ENCODE measurements at regions not wholly inside any gene's neighbourhood (a gene's known extent, or its start where the extent isn't known, plus 50 kb on each side); places are given as distances from the start of the nearest gene placed in this dataset.

DNA sequence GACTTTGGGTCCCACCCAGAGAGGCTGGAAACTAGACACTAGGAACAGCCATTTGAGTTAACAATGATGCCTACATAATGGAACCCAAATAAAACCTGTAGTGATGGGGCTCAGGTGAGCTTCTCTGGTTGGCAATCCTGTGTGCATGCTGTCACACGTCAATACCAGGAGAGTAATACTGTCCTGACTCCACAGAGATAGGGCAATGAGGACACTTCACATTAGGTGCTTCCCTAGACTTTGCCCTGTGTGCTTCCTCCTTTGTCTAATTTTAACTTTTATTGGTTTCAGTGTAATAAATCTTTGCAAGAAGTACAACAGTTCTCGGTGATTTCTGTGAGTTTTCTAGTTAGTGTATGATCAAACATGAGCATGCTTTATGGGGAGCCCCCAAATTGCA, 281.8 kb upstream of the ARRDC4 start:
- DNase-seq: no peak

DNA sequence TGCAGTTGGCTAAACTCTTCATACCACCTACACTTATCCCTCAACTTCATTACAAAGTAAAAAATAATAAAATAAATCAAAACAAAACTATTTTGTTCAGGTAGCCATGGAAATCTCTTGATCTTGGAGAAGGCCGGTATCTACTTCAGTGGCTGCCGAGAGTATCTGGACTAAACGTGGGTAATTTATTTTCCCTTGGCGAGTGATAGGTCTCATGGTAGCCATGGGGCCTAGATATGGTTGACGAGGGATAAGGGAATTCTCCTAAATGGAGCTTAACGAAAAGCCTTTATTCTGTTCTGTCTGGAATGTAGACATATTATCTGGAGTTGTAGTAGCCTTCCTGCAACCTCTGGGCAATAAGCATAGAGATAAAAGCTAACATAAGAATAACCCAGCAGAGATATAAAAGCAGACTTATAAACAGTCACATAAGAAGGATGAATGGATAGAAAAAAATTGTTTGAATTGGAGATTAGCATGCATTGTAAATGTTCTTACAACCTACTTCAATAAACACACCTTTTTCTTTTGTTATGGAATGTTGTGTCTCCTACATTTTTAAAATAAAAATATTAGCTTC, 281.3 kb upstream of the ARRDC4 start:
- DNase-seq: no peak

DNA sequence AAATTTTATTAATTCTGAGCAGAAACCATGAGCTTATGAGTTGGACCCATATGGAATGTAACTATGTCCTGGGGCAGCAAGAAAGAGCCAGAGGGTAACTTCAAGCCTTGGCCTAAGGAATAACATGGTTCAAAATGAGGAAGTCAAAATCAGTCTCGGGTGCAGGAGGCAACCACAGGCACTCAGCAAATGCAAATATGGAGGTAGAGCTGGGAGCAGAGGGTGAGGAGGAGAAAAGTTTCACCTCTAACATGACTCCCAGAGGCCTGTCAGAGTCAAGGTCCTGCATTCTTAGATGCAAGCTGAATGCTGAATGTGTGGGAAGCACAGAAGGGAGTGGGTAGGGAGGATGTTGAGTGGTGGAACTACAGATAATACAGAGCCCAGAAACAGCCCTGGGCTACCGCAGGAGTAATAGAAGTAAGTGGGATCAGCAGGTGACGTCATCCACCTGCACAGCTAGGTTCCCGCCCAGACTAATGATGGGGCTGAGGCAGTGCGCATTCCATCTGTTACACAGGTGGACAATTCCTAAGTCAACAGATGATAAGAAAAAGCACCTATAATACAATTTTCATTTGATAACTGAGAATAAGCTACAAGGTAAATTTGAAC, 279.8 kb upstream of the ARRDC4 start:
- no peak for DNase-seq

DNA sequence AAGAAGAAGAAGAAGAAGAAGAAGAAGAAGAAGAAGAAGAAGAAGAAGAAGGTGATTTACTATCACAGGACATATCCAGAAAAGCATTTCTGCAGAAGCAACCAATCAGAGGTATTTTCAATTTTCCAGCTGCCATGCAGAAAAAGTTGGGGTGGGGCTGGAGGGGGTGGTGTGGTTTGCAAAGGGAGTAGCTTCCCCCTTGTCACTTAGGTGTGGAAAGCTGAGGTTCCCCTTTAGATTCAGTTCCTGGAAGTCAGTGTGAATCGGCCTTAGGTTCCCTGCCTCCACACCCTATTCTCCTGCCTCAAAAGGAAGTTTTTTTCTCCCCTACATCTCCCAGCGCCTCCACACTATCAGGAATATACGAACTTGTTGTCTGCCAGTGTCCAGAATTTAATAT, 276.7 kb upstream of the ARRDC4 start:
- DNase-seq: no peak

DNA sequence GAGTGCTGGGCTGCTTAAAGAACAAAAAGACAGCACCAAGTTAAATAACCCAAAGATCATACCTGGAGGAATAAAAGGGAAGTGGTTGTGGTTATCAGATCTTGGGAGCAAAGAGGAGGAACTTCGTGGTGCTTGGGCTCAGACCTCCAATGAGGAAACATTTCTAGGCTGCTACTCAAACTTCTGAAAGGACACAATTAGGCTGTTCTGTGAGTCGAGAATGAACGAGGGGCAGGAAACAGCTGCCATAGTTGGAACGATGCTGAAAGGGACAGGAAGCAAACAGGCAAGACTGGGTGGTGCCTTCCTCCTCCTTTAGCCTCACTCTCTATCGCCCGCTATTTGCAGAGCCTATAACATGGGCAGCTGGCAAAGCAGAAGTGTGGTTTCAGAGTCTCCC, 276.3 kb upstream of the ARRDC4 start:
- DNase-seq: no peak

DNA sequence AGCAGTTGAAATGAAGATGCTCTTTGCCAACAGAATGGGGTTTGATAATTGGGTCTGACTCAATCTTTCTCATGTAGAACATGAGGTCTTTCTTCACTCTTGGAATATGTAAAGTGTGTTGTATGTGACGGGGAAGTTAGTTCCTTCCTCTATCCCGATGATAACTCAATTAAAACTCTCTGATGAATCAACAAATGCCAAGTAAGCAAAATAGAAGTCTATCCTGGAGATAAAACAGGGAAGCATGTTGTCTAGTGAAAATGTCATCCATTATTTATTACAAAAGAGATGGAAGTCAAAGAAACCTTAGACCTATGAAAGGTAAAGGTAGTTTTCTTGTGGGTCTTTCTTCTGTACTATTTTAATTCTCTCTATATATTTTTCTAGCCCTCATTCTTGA, 274.2 kb upstream of the ARRDC4 start:
- DNase-seq: no peak

DNA sequence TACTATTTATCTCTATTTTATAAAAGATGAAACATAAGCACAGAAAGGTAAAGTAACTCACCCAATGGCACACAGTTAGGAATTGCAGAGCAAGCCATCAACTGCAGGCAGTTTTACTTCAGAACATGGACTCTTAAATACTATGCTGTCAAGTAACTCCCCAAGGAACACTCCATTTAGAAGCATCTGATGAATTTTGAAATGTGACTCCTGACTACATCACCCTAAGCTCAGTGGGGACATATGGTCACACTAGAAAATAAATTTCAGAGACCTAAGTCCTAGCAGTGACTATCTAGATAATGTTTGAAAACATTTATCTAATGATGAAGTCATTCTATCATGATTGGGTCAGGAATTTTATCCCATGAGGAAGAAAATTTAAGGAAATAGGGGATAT, 272.8 kb upstream of the ARRDC4 start:
- DNase-seq: no peak

DNA sequence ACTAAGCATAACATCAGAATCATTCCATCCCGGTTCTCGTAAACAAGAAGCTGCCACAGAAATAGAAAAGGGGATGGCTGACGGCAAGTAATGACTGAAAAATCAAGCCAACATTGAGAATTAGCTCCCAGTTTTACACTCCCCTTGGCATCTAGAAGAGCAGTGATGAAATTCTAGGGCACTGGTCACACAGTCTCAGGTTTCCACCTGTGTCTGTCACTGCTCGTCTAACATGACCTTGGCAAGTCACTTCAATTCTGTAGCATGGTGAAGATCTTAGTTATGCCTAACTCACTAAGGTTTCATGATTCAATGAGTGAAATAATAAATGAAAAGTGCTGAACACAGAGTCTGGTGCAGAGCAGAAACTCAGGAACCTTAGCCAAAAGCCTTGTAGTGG, 272.3 kb upstream of the ARRDC4 start:
- DNase-seq: no peak

DNA sequence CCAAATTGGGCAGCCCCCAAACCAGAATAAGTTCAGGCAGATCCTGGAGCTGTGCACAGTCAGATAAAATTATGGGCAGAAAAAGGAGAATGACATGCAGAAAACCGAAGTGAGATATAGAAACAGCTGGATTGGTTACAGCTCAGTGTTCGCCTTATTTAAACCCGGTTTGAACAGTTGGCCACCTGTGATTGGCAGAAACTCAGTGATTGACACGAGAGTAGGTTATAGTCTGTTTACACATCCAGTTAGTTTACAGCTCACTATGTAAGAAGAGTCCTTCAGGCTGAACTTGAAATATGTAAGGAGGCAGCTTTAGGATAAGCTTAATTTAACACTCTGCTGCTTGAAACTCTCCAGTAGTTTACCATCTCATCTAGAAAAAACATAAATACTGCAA, 271.6 kb upstream of the ARRDC4 start:
- no peak for DNase-seq

DNA sequence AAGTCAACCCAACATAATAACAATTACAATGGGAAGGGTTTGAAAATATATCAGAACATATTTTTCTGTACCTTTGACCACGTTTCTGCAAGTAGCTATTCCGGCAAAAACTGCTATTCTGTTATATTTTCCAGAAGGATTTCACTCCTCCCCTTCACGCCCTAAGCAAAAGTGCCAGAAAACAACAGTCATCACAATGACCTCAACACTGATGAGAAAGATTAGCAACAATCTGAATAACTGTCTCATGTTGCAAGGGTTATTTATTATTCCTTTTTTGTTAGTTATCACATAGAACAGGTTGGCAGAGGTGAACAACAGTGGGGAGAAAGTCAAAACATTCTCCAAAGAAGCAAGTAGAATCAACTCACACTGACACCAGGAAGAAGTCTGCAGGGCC, 269.4 kb upstream of the ARRDC4 start:
- DNase-seq: no peak

DNA sequence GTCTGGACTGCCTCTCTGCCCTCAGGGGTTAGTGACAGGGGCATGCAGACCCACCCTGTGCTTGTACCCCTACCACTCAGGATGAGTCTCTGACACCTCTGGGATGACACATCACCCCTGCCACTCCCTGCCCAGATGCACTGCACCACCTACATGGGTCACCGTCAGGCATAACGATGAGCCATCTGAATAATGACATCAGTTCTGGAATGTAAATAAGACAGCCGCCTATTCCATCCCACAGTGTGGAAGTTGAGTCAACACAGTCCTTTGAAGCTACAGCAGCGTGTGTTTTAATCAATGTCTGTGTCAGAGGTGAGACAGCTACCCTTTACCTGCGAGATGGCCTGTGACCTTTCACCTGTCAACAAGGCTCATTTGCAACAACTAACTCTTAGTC, 268.7 kb upstream of the ARRDC4 start:
- no peak for DNase-seq

DNA sequence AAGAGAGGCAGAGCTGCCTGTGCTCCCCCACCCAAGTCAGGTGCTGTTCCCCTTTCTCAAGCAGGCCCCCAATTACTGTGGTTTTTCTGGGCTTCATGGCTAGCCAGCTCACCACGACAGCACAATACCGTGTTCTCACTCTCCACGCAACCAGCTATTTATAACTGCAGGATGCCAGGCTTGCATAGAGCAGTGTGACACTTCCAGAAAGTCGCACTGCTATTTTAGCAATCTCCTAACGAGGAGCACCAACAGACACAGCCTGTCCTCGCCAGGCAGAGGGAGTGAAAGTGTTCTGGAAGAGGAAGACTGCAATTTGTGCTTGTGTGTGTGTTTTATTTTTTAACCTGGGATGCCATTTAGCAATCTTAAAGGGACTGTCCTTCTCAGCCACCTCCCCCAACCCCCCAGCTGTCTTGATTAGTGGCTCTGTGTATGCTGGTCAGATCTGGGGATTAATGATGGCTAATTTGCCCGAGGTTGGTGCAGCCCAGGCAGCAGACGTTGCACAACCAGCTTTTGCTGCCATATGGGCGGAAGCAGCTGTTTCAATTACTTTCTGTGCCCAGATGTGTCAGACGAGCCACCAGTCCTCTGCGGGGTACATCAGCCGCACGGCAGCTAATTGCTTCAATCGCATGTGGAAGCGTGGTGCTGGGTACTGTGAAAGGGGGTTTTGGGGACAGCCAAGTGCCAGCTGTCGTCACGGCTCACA, 268.0 kb upstream of the ARRDC4 start:
- DNase-seq: no peak

DNA sequence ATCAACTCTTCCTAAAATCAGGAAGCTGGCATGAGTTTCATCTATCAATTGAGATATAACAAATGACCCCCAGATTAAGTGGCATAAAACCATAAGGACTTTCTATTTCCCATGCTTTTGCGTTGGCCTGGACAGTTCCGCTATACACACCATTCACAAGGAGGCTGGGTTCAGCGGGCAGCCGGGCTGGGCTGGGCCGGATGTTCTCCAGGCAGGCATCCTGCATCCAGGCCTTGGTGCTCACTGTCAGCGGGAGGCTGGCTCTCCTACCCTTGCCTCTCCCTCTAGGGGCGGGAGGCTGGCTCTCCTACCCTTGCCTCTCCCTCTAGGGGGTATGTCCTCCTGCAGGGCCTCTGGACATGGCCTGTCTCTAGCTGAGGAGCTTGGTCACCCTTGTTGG, 266.0 kb upstream of the ARRDC4 start:
- DNase-seq: no peak

DNA sequence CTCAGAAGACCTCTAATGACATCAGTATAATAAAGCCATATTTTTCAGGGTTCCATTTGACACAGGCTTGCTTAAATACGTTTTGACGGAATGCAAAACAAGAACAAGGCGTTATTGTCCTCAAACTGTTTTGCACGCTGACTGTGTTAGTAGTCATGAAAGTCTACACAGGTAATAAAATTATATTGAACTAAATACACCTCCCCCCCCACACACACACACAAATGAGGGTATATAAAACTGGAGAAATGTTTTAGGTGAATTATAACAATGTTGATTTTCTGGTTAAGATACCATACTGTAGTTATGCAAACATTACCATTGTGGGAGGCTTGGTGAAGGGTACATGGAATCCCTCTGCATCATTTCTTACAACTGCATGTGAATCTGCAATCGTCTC, 257.1 kb upstream of the ARRDC4 start:
- DNase-seq: no peak

DNA sequence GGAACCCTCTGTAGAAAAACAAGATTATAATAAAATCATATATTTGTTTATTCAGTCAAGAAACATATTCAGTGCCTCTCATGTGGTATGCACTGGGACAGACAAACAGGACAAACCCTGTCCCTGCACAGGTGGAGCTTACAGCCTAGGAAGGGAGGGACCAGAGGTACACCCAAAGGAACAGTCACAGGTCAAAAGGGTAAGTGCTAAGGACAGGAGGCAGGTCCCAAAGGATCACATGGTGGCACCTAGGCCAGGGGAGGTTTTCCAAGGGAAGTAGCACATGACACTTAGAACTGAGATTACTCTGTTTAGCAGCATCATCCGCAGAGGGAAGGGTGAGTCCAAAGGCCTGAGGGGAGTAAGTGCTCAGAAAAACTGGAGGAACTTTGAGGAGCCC, 254.4 kb upstream of the ARRDC4 start:
- DNase-seq: no peak

DNA sequence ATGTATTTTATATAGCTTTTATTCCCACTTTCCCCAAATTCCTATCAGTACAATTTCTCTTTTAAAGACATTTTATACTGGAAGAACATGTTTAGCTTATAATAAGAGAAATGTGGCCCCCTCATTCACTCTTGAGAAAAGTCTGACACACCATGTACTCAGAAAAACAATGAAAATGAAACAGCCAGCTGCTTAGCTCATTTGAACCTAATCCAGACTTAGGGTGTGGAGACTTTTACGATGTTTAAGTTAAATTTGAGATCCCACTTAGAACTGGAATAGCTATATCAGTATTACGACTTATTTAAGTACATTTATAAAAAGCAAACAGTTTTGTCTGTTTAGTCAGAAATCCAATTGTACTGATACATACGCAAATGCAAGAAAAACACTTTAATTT, 252.3 kb upstream of the ARRDC4 start:
- DNase-seq: no peak

DNA sequence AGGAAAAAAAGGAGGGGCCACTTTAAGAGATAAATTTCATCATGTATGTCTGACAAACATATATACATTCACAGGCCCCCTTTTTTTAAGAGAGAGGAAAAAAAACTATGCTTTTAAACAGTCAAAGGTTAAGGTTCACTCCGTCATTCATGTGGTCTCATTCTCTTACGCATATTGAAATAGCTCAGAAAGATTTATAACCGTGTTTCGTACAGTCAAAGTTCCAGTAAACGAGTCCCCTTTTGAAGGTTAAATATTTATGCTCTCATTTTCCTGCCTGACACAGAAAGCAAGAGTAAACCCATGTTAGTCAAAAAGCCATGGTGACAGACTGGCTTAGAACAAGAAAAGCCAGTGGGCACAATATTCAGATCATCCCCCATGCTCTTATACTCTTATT, 248.0 kb upstream of the ARRDC4 start:
- no peak for DNase-seq

DNA sequence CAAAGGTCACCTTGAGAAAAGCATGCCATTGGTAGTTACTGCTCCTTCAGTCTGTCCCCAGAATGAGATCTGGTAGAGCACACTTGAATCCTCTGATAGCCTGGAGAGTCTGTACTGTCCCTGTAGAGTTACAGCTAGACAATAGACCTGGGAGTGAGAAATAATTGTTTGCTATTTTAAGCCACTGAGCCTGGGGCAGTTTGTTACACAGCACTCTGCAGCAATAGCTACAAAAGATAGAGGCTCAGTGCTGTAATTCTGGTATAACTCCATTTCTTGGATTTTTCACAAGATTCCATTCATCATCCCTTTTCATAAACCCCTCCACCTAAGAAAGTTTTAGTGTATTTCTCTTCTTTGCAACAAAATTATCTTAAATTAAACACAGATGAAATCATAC, 242.7 kb upstream of the ARRDC4 start:
- no peak for DNase-seq

DNA sequence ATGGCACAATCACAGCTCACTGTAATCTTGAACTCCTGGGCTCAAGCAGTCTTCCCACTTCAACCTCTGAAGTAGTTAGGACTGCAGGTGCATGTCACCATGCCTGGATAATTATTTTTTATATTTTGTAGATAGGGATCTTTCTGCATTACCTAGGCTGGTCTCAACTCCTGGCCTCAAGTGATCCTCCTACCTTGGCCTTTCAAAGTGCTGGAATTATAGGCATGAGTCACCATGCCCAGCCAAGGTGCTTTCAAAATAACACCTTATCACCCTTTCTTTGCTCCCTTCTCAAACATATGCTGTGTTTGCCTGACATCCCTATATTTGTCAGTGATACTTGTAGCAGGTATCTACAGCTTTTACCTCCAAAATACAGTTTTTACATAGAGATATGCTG, 242.0 kb upstream of the ARRDC4 start:
- no peak for DNase-seq

DNA sequence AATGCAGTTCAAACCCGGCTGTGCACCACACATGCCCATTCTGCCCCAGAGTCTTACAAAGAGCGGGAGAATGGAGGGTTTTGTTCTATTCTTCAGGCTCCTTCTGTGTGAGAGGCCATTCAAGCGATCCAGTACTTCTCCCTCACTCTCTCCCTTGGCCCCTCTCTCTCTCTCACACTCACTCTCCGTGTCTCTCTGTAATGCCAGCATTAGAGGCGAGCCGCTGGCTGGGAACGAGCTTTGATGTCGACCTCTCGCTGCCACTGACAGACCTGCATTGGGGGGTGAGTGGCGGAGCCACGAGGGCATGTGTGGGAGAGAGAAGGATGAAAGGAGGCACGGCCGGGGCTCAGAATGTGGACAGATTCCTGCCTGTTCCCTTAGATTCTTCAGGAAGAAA, 231.7 kb upstream of the ARRDC4 start:
- no peak for DNase-seq

DNA sequence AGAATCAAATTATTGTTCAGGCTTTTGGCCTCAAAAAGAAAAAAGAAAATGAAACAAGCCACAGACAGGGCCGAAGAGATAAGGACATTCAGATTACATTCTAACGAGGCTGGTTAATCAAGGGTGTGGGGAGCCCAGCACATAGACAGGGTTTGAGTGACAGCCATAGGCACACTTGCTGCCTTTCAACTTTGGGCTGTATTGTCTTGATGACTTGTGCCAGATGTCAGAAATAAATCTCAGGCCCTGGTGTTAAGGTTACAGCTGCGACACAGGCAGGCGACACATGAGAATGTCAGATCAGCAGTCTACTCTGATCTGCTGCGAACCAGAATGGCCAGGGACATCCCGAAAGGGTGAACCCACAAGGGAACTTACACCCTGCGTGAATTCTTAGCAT, 231.2 kb upstream of the ARRDC4 start:
- no peak for DNase-seq

DNA sequence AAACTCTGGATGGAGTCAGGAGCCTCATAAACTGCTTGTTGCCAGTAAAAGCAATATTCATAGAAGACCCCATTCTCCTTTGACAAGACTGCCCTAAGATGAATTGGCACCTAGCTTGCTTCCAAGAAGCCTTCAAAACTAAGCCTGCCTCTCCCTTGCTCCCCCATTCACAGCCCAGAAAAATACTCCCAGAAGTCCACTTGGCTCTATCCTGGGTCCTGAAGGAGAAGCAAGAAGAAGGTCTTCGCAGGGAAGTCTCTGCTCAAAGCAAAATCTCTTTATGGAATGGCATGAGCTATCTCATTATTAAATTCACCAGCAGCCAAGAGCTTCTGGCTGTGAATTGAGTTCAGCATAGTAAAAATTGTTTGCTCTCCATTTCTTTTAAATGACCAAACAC, 230.2 kb upstream of the ARRDC4 start:
- no peak for DNase-seq

DNA sequence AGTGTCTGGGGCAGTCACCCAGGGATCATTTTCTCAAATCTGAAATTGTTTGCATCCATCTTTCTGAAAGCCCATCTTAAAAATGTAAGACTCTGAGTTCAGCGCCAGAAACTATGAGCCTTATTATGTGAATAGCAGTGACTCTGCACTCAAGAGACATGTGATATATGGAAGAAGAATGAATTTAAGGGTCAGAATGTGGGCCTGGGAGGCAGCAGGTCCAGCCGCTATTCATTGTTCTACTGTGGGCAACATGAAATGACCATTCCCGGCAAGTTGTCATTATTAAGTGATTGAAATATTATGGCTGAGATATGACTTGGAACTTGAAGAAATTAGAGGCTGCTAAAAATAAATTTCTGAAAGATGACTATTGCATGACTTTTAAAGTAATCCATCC, 228.6 kb upstream of the ARRDC4 start:
- no peak for DNase-seq

DNA sequence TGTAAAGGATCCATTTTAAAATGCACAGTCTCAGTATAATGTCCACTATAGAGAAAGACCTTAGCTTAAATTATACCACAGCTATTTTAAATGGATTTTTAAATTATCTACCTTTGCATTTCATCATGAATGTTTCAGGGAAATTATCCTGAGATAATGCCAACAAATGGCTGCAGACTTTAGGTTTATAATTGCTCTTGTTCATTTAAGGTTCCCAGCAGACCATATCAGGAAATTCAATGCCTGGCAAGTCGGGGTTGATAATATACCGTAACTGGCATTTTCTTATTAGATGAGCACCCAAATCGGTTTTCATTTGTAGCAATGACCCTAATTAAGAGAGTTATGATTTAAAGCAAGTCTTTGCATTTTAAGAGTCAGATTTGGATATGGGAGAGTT, 227.1 kb upstream of the ARRDC4 start:
- DNase-seq: no peak

DNA sequence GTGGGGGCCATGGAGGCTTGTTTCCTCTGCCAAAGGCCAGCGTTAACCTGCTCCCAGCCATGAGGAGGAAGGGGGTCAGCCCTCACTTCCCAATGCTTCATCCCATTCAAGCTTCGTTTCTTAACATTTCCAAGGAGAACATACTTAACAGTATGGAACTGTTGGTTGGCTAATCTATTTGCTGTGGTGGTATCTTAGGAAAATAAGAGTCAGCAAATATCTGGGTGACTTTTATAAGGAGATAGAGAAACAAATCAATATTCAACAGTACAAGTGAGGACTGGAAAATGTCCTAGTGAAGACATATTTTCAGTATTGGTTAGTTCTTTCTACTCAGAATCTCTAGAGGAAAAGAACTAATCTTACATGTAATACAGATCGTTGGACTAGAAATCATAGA, 223.8 kb upstream of the ARRDC4 start:
- DNase-seq: no peak
